ENCODE measurements at regions not wholly inside any gene's neighbourhood (a gene's known extent, or its start where the extent isn't known, plus 50 kb on each side); places are given as distances from the start of the nearest gene placed in this dataset.

- TF ChIP-seq, protein P1, sequence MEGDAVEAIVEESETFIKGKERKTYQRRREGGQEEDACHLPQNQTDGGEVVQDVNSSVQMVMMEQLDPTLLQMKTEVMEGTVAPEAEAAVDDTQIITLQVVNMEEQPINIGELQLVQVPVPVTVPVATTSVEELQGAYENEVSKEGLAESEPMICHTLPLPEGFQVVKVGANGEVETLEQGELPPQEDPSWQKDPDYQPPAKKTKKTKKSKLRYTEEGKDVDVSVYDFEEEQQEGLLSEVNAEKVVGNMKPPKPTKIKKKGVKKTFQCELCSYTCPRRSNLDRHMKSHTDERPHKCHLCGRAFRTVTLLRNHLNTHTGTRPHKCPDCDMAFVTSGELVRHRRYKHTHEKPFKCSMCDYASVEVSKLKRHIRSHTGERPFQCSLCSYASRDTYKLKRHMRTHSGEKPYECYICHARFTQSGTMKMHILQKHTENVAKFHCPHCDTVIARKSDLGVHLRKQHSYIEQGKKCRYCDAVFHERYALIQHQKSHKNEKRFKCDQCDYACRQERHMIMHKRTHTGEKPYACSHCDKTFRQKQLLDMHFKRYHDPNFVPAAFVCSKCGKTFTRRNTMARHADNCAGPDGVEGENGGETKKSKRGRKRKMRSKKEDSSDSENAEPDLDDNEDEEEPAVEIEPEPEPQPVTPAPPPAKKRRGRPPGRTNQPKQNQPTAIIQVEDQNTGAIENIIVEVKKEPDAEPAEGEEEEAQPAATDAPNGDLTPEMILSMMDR (conservative IDR thresholded peaks at IDR 0.05 in 1 of 2, IDR thresholded peaks at IDR 0.05 in 1 of 2; ENCODE audit: low read depth in 1 of 2, low read length in 2 of 2): no peak
- TF ChIP-seq EZH2 (IDR thresholded peaks at IDR 0.05; ENCODE audit: low read length, missing control alignments): no peak
Observed at GRCh38 chr2:150107170-150107569, 380.3 kb downstream of the RND3 start.

Data from fibroblast of lung (primary cell).